K562 (cell line): ENCODE measurements at regions not wholly inside any gene's neighbourhood (a gene's known extent, or its start where the extent isn't known, plus 50 kb on each side); places are given as distances from the start of the nearest gene placed in this dataset.

Experiments
- ATAC-seq: fragments of 200-7000 bp; cut with Tn5 transposase; 3 replicates; pipeline ENCODE4 v1.9.1; 2020; ENCODE audit warnings: moderate library complexity
- BruUV-seq: library from RNA; stranded (reverse); fragments of 400-500 nt; replicated peaks from 2 replicates; lab custom pipeline; 2021; lab: Mats Ljungman, UMichigan
- CTCF ChIA-PET: fragments of 300-600 bp; formaldehyde crosslinking; extraction: SDS; loops from one replicate; lab custom pipeline; 2021; ENCODE audit warnings: low intra/inter-chr PET ratio; lab: Yijun Ruan, JAX
- POLR2A ChIA-PET: fragments of 300-600, 350-650 bp; sonication (Branson Sonifier 250); formaldehyde crosslinking; extraction: SDS; loops from one replicate; lab custom pipeline; 2021; ENCODE audit warnings: antibody characterized with exemption, inconsistent platforms; lab: Yijun Ruan, JAX
- DNase-seq, 4 experiments: peaks; one replicate each; pipeline versions ENCODE4 v3.0.0 to v3.0.0-alpha.2; 2011 to 2018; ENCODE audit warnings: low spot score in 3 of 4, mixed read lengths in 3 of 4; ENCODE audit errors: extremely low read depth in 1 of 4
- FAIRE-seq: peaks from 2 replicates; lab custom pipeline; 2011; peaks lifted over from hg19 to GRCh38; lab: Jason Lieb, UNC
- H2AFZ ChIP-seq: 2 replicates; pipeline ENCODE4 v1.6.0; 2011; ENCODE audit warnings: low read depth, low read length, control low read depth, inconsistent platforms
- H3K27ac ChIP-seq: fragments of 200-600 bp; 3 replicates; pipeline ENCODE4 v1.8.0; 2011; ENCODE audit warnings: low read depth, mild to moderate bottlenecking, control low read depth, inconsistent platforms, low read length, moderate library complexity, mixed read lengths; ENCODE audit errors: extremely low read depth
- H3K27me3 ChIP-seq, 2 experiments: fragments of 300-600 bp in 1 of 2; 2 replicates in 1 of 2; 3 replicates in 1 of 2; pipeline versions ENCODE4 v1.6.0 to v1.8.0; 2011; ENCODE audit warnings: inconsistent platforms in 2 of 2, low read length in 2 of 2, mild to moderate bottlenecking in 1 of 2, mixed read lengths in 1 of 2, moderate library complexity in 1 of 2; ENCODE audit not compliant: control insufficient read depth in 2 of 2, insufficient read depth in 2 of 2
- H3K36me3 ChIP-seq: fragments of 300-600 bp; 3 replicates; pipeline ENCODE4 v1.8.0; 2011; ENCODE audit warnings: mild to moderate bottlenecking, low read length, inconsistent platforms; ENCODE audit not compliant: control insufficient read depth, insufficient read depth
- H3K4me1 ChIP-seq, 2 experiments: fragments of 200-600 bp in 1 of 2; replicated peaks in 1 of 2; 2 replicates in 1 of 2; 3 replicates in 1 of 2; pipeline versions ENCODE4 v1.5.1 to v1.8.0; 2011; ENCODE audit warnings: inconsistent platforms in 2 of 2, low read length in 2 of 2, mild to moderate bottlenecking in 1 of 2, mixed read lengths in 1 of 2, moderate library complexity in 1 of 2; ENCODE audit not compliant: control insufficient read depth in 2 of 2, insufficient read depth in 2 of 2
- H3K4me2 ChIP-seq: 2 replicates; pipeline ENCODE4 v1.6.1; 2011; ENCODE audit warnings: low read length, control low read depth, inconsistent platforms, mixed read lengths; ENCODE audit not compliant: insufficient read depth
- H3K4me3 ChIP-seq: fragments of 200-600 bp; sonication (generic), shearing (Covaris generic); 2 replicates; pipeline ENCODE4 v1.5.1; 2016; ENCODE audit warnings: control low read depth, inconsistent platforms
- H3K79me2 ChIP-seq: fragments of 200-600 bp; 3 replicates; pipeline ENCODE4 v1.8.0; 2011; ENCODE audit warnings: low read length, inconsistent platforms; ENCODE audit not compliant: control insufficient read depth, insufficient read depth
- H3K9ac ChIP-seq, 2 experiments: 2 replicates each; pipeline versions ENCODE4 v1.6.0 to v1.6.1; 2011; ENCODE audit warnings: low read depth in 2 of 2, low read length in 2 of 2, control low read depth in 1 of 2, inconsistent platforms in 1 of 2, mild to moderate bottlenecking in 1 of 2, mixed read lengths in 1 of 2; ENCODE audit not compliant: insufficient read depth in 1 of 2
- H3K9me1 ChIP-seq: one replicate; pipeline ENCODE4 v1.6.0; 2011; ENCODE audit warnings: inconsistent platforms, mild to moderate bottlenecking, low read length, moderate library complexity; ENCODE audit not compliant: control insufficient read depth, insufficient read depth
- H3K9me3 ChIP-seq: replicated peaks from 2 replicates; pipeline ENCODE4 v1.5.1; 2011; ENCODE audit warnings: low read depth, low read length, inconsistent platforms; ENCODE audit not compliant: control insufficient read depth, insufficient read depth
- H4K20me1 ChIP-seq: replicated peaks from 2 replicates; pipeline ENCODE4 v1.6.1; 2011; ENCODE audit warnings: low read length, inconsistent platforms, mixed read lengths; ENCODE audit not compliant: control insufficient read depth, insufficient read depth
- ARID4B ChIP-seq: sonication (generic); formaldehyde crosslinking; IDR thresholded peaks from 2 replicates; pipeline ENCODE4 v1.8.0; 2022; ENCODE audit warnings: mild to moderate bottlenecking, missing genetic modification reagents
- CBX1 ChIP-seq: sonication (generic); IDR thresholded peaks from 2 replicates; pipeline ENCODE4 v1.6.1; 2016; ENCODE audit warnings: antibody characterized with exemption, low read depth, mild to moderate bottlenecking
- CHAMP1 ChIP-seq: fragments of 450-650 bp; IDR thresholded peaks from 2 replicates; pipeline ENCODE4 v1.6.1; 2016; ENCODE audit warnings: mild to moderate bottlenecking
- DDX20 ChIP-seq: fragments of 450-650 bp; IDR thresholded peaks from 2 replicates; pipeline ENCODE4 v1.6.1; 2016; ENCODE audit warnings: missing genetic modification characterization, low read depth, mild to moderate bottlenecking, missing compliant biosample characterization, moderate library complexity
- FOXJ3 ChIP-seq: sonication (generic); formaldehyde crosslinking; IDR thresholded peaks from 2 replicates; pipeline ENCODE4 v1.4.0; 2020; ENCODE audit warnings: mild to moderate bottlenecking, missing genetic modification reagents
- JUNB ChIP-seq: fragments of 450-650 bp; formaldehyde crosslinking; conservative IDR thresholded peaks from 2 replicates; pipeline ENCODE4 v1.4.0; 2020; ENCODE audit warnings: mild to moderate bottlenecking
- MXI1 ChIP-seq: IDR thresholded peaks from 2 replicates; pipeline ENCODE4 v1.6.1; 2011; ENCODE audit warnings: low read depth, mild to moderate bottlenecking, improper control_type of control experiment, low read length
- POLR3G ChIP-seq: IDR thresholded peaks from 2 replicates; pipeline ENCODE4 v1.6.1; 2011; ENCODE audit not compliant: insufficient read length, insufficient replicate concordance; ENCODE audit errors: extremely low read depth
- SRSF1 ChIP-seq: fragments of 200-400 bp; formaldehyde crosslinking; IDR thresholded peaks from 2 replicates; pipeline ENCODE4 v1.6.1; 2017; ENCODE audit warnings: mild to moderate bottlenecking, low read depth, low read length, moderate library complexity
- ZFPM2 ChIP-seq: fragments of 250-450 bp; sonication (Bioruptor Pico); IDR thresholded peaks from 2 replicates; pipeline ENCODE4 v1.5.1; 2022; ENCODE audit warnings: mild to moderate bottlenecking
- WGBS: fragments of 100-300 bp; shearing (Covaris generic); methylation state at CpG from one replicate; pipeline ENCODE4 v1.1.6; 2016; ENCODE audit warnings: low coverage, mixed read lengths; ENCODE audit not compliant: insufficient coverage; ENCODE audit errors: missing lambda C conversion rate; 5-methylcytosine and 5-hydroxymethylcytosine counted together
- in situ Hi-C: fragments of 300-500 bp; cut with MboI; formaldehyde crosslinking; loops from 4 replicates; pipeline ENCODE4 v1.15.0; 2018; ENCODE audit warnings: inconsistent platforms, mixed read lengths
- intact Hi-C: fragments of 100-400 bp; cut with micrococcal nuclease; formaldehyde crosslinking; loops from 2 replicates; pipeline ENCODE4 v1.14.2; 2022

GRCh38 chr11:116532066-116532465 is 240.7 kb downstream of the BUD13 start:
- POLR2A ChIA-PET = interaction anchor here (0.6 kb wide), 1 partner anchor 75 kb away, joined by 3 read pairs; no protein-coding TSS in a partner anchor
- H3K9me3 ChIP-seq = no peaks in the 10 kb centered on the region
- BruUV-seq = no TSS peak
- no peak for ATAC-seq
- H3K4me3 ChIP-seq = no peak overlapping the region
- no peak for FAIRE-seq
- H3K4me2 ChIP-seq = no peak overlapping the region
- no peak for DNase-seq
- no peak for TF ChIP-seq ARID4B (CRISPR knock-in tag)
- no peak for TF ChIP-seq POLR3G
- TF ChIP-seq SRSF1 = no peak
- no peak for TF ChIP-seq ZFPM2 (CRISPR knock-in tag)
- no peak for TF ChIP-seq MXI1
- no peak for TF ChIP-seq CBX1
- no peak for TF ChIP-seq FOXJ3 (CRISPR knock-in tag)
- no peak for TF ChIP-seq JUNB (CRISPR knock-in tag)
- no peak for TF ChIP-seq CHAMP1
- no peak for TF ChIP-seq DDX20
- no peaks in the 10 kb centered on the region for H3K9me1 ChIP-seq
- H3K4me1 ChIP-seq = no peaks in the 10 kb centered on the region
- WGBS = 0% methylated on average over 8 of the region's 8 CpGs
- in situ Hi-C loops (no loop called here), intact Hi-C loops (no loop called here)
- no peak overlapping the region for H3K27ac ChIP-seq
- no peaks in the 10 kb centered on the region for H3K79me2 ChIP-seq
- no peak overlapping the region for H2AFZ ChIP-seq
- no peaks in the 10 kb centered on the region for H4K20me1 ChIP-seq
- H3K27me3 ChIP-seq = peaks cover 2 to 48% of the 10 kb centered on the region in 2 experiments; a peak in 3 of 5 replicates
- H3K36me3 ChIP-seq = no peaks in the 10 kb centered on the region
- CTCF ChIA-PET = no interaction called here
- no peak overlapping the region for H3K9ac ChIP-seq
